Tibial nerve (tissue), 4 donors: ENCODE measurements at regions not wholly inside any gene's neighbourhood (a gene's known extent, or its start where the extent isn't known, plus 50 kb on each side); places are given as distances from the start of the nearest gene placed in this dataset.

ENCODE experiments used
- EP300 ChIP-seq, 2 donors: sonication (generic); formaldehyde crosslinking; IDR thresholded peaks; one replicate each; pipeline ENCODE4 v1.6.1; 2017; ENCODE audit warnings: antibody characterized with exemption in 2 of 2, mild to moderate bottlenecking in 1 of 2
- POLR2A ChIP-seq, 2 donors: fragments of 450-650 bp; IDR thresholded peaks; one replicate each; pipeline ENCODE4 v1.6.1; 2017; ENCODE audit warnings: antibody characterized with exemption in 2 of 2, mild to moderate bottlenecking in 2 of 2, moderate library complexity in 2 of 2
- TF ChIP-seq, protein P1 (sequence below), 5 experiments: fragments of 200-600 bp in 3 of 5; fragments of 450-650 bp in 2 of 5; sonication (generic) in 3 of 5; IDR thresholded peaks; one replicate each; pipeline ENCODE4 v1.5.1; 2016 to 2019; ENCODE audit warnings: antibody characterized with exemption in 5 of 5, mild to moderate bottlenecking in 3 of 5, moderate library complexity in 2 of 5

DNA sequence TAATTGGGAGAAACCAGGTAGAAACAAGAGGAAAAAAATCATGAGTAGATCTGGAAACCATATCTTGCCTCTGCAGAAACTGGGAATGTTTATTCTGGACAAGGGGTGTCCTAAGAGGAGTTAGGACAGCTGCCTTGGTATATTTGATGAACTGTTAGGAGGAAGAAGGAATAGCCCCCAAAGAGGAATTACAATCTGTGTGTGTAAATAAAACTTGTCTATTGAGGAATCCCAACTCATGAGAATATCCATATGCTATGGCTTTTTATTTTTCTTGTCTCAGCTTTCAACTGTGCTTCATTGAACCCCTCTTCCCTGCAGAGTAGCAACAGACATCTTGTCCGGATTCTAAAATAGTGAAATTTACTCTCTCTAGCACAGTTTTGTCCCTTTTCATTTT lies 423.5 kb upstream of the SLC14A2 start:
- no peak for TF ChIP-seq EP300 (IDR thresholded peaks at IDR 0.05)
- TF ChIP-seq, protein P1, sequence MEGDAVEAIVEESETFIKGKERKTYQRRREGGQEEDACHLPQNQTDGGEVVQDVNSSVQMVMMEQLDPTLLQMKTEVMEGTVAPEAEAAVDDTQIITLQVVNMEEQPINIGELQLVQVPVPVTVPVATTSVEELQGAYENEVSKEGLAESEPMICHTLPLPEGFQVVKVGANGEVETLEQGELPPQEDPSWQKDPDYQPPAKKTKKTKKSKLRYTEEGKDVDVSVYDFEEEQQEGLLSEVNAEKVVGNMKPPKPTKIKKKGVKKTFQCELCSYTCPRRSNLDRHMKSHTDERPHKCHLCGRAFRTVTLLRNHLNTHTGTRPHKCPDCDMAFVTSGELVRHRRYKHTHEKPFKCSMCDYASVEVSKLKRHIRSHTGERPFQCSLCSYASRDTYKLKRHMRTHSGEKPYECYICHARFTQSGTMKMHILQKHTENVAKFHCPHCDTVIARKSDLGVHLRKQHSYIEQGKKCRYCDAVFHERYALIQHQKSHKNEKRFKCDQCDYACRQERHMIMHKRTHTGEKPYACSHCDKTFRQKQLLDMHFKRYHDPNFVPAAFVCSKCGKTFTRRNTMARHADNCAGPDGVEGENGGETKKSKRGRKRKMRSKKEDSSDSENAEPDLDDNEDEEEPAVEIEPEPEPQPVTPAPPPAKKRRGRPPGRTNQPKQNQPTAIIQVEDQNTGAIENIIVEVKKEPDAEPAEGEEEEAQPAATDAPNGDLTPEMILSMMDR (IDR thresholded peaks at IDR 0.05): no peak
- TF ChIP-seq POLR2A (IDR thresholded peaks at IDR 0.05): no peak
